Nephron progenitor cell (in vitro differentiated cells): ENCODE measurements at regions not wholly inside any gene's neighbourhood (a gene's known extent, or its start where the extent isn't known, plus 50 kb on each side); places are given as distances from the start of the nearest gene placed in this dataset.

Experiments used
- DNase-seq: peaks from one replicate; pipeline ENCODE4 v3.0.0; 2021
- H3K27ac Mint-ChIP-seq: 2 replicates; pipeline ENCODE4 v1.8.0; 2021; ENCODE audit warnings: mild to moderate bottlenecking, moderate library complexity, mixed read lengths
- H3K27me3 Mint-ChIP-seq: 2 replicates; pipeline ENCODE4 v1.8.0; 2021; ENCODE audit warnings: mild to moderate bottlenecking, low read depth, mixed read lengths; ENCODE audit not compliant: poor library complexity
- H3K36me3 Mint-ChIP-seq: 2 replicates; pipeline ENCODE4 v1.8.0; 2021; ENCODE audit warnings: low read depth, mixed read lengths
- H3K4me1 Mint-ChIP-seq: 2 replicates; pipeline ENCODE4 v1.8.0; 2021; ENCODE audit warnings: mixed read lengths
- H3K4me3 Mint-ChIP-seq: 2 replicates; pipeline ENCODE4 v1.8.0; 2021; ENCODE audit warnings: mild to moderate bottlenecking, moderate library complexity, mixed read lengths
- H3K9me3 Mint-ChIP-seq: 2 replicates; pipeline ENCODE4 v1.8.0; 2021; ENCODE audit warnings: mild to moderate bottlenecking, moderate library complexity, mixed read lengths
- TF ChIP-seq, protein P1 (sequence below): fragments of 200-600 bp; sonication (generic); IDR thresholded peaks from 2 replicates; pipeline ENCODE4 v1.5.0; 2021; ENCODE audit warnings: antibody characterized with exemption

DNA sequence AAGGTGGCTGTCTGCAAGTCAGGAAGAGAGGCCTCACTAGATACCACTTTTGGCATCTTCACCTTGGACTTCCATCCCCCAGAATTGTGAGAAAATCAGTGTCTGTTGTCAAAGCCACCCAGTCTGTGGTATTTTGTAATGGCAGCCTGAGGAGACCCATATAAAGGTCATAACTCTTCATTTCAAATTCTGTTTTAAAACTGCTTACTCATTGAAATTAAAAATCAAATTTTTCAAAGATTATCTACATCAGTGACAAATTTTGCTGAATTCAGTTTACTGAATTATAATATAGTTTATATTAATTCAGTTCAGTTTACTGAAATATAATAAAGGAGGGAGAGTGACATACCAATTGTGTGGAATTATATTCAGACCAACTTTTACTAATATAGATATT is 133.1 kb upstream of the IL15 start:
- TF ChIP-seq, protein P1, sequence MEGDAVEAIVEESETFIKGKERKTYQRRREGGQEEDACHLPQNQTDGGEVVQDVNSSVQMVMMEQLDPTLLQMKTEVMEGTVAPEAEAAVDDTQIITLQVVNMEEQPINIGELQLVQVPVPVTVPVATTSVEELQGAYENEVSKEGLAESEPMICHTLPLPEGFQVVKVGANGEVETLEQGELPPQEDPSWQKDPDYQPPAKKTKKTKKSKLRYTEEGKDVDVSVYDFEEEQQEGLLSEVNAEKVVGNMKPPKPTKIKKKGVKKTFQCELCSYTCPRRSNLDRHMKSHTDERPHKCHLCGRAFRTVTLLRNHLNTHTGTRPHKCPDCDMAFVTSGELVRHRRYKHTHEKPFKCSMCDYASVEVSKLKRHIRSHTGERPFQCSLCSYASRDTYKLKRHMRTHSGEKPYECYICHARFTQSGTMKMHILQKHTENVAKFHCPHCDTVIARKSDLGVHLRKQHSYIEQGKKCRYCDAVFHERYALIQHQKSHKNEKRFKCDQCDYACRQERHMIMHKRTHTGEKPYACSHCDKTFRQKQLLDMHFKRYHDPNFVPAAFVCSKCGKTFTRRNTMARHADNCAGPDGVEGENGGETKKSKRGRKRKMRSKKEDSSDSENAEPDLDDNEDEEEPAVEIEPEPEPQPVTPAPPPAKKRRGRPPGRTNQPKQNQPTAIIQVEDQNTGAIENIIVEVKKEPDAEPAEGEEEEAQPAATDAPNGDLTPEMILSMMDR = no peak
- Mint-ChIP-seq H3K4me1 (peaks cover 3% of the 10 kb centered on the region), H3K36me3 (no peaks in the 10 kb centered on the region), H3K27me3 (peaks cover 5% of the 10 kb centered on the region), H3K4me3 (no peak overlapping the region), H3K27ac (no peak overlapping the region), H3K9me3 (peaks cover 16% of the 10 kb centered on the region)
- DNase-seq = no peak

DNA sequence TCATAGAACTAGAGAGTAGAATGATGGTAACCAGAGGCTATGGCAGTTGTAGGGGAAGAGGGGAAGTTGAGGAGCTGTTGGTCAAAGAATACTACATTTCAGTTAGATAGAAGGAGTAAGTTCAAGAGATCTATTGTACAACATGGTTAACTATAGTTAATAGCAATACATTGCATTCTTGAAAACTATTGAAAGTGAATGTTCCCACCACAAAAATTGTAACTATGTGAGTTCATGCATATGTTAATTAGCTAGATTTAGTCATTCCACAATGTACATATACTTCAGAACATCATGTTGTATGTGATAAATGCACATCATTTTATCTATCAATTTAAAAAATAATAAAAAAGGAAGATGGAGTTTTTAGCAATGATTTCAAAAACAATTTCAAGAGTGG is 125.3 kb upstream of the IL15 start:
- Mint-ChIP-seq H3K36me3 (peaks cover 4% of the 10 kb centered on the region), H3K9me3 (peaks cover 36% of the 10 kb centered on the region), H3K4me1 (no peaks in the 10 kb centered on the region), H3K4me3 (no peak overlapping the region), H3K27ac (no peak overlapping the region), H3K27me3 (peaks cover 2% of the 10 kb centered on the region)
- no peak for DNase-seq
- TF ChIP-seq, protein P1 = no peak

DNA sequence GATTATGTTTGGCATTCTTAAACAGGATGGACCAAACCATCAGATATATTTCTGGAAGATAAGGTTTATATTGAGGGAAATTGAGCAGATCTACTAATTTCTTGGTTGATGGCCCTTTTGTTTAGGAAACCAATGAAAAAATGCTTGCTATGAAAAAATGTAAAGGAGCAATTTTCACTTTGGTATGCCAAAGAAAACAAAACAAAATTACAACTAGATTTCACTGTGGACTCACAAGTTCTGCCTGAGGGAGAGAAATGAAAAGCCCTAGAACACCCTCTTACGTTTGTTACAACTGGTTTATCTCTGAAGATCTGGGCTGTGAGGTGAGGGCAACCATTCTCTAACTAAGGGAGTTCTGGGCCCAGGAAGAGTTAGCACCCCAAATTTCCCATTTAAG is 122.5 kb upstream of the IL15 start:
- TF ChIP-seq, protein P1 = no peak
- peaks cover 4% of the 10 kb centered on the region for H3K36me3 Mint-ChIP-seq
- no peak overlapping the region for H3K4me3 Mint-ChIP-seq
- no peak for DNase-seq
- peaks cover 2% of the 10 kb centered on the region for H3K27me3 Mint-ChIP-seq
- H3K4me1 Mint-ChIP-seq = no peaks in the 10 kb centered on the region
- no peak overlapping the region for H3K27ac Mint-ChIP-seq
- H3K9me3 Mint-ChIP-seq = peaks cover 18% of the 10 kb centered on the region

DNA sequence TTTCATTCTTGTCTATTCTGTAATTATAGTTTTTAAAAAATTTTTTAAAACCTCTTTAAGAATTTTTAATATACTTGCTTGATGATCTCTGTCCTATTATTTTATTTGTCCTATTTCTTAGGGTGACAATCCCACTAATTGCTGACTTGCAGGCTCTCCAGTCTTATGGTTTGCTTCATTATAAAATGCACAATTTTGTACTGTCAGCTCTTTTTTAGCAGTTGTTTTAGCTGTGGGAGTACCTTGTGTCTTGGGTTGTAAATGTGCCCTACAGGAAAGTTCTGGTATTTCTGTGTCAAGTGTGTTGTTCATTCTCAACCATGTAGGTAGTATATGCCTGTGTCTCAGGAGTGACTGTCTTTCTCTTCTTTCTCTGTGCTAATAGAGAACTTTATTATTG is 118.2 kb upstream of the IL15 start:
- Mint-ChIP-seq H3K9me3 (no peaks in the 10 kb centered on the region), H3K4me1 (no peaks in the 10 kb centered on the region), H3K36me3 (no peaks in the 10 kb centered on the region), H3K4me3 (no peak overlapping the region), H3K27me3 (peaks cover 5% of the 10 kb centered on the region), H3K27ac (no peak overlapping the region)
- no peak for DNase-seq
- TF ChIP-seq, protein P1 = no peak

DNA sequence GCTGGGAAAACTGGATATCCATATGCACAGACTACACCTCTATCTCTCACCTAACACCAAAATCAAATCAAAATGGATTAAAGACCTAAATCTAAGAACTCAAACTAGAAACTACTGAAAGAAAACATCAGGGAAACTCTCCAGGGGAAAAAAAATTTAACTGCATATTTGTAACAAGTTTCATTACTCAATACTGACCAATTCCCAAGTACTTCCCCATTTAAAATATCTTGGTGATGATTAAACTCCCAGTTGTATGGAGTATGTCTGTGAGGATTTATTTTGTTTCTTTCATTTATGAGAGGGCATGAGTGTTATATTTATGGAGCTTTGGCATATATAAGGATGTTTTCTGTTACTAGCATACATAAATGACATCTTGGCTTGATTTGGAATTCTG is 112.3 kb upstream of the IL15 start:
- H3K4me3 Mint-ChIP-seq = no peak overlapping the region
- TF ChIP-seq, protein P1 = no peak
- peaks cover 3% of the 10 kb centered on the region for H3K27me3 Mint-ChIP-seq
- no peaks in the 10 kb centered on the region for H3K4me1 Mint-ChIP-seq
- H3K9me3 Mint-ChIP-seq = peaks cover 3% of the 10 kb centered on the region
- no peak for DNase-seq
- no peaks in the 10 kb centered on the region for H3K36me3 Mint-ChIP-seq
- no peak overlapping the region for H3K27ac Mint-ChIP-seq

DNA sequence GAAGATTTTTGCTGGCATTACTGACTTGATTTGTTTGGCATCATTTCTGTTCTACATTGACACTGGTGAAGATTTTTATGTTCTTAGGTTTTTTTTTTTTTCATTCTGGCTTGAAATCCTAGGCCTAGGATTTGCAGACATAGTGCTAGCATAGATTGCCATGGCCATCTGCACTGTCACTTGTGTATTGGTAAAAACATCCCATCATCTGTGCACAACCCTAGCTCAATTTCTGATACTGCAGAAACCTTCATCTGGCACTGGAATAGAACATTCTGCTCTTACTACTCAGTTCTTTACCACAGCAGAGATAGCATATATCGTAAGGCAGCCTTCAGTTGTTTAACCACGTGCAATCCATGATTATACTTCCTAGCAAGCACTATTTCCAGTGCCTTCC is 111.5 kb upstream of the IL15 start:
- no peaks in the 10 kb centered on the region for H3K4me1 Mint-ChIP-seq
- H3K27ac Mint-ChIP-seq = no peak overlapping the region
- DNase-seq = no peak
- peaks cover 3% of the 10 kb centered on the region for H3K9me3 Mint-ChIP-seq
- no peaks in the 10 kb centered on the region for H3K36me3 Mint-ChIP-seq
- TF ChIP-seq, protein P1 = no peak
- peaks cover 3% of the 10 kb centered on the region for H3K27me3 Mint-ChIP-seq
- H3K4me3 Mint-ChIP-seq = no peak overlapping the region
